Ovary (tissue), 3 donors: ENCODE measurements at regions not wholly inside any gene's neighbourhood (a gene's known extent, or its start where the extent isn't known, plus 50 kb on each side); places are given as distances from the start of the nearest gene placed in this dataset.

Experiments used
- POLR2A ChIP-seq: fragments of 450-650 bp; IDR thresholded peaks from one replicate; pipeline ENCODE4 v1.6.1; 2017; ENCODE audit warnings: antibody characterized with exemption, mild to moderate bottlenecking, moderate library complexity
- TF ChIP-seq, protein P1 (sequence below), 3 donors: fragments of 450-650 bp in 2 of 3; fragments of 200-600 bp in 1 of 3; IDR thresholded peaks; one replicate each; pipeline versions ENCODE4 v1.5.1 to v1.8.0; 2016 to 2022; ENCODE audit warnings: antibody characterized with exemption in 3 of 3, mild to moderate bottlenecking in 1 of 3
- donor health status: DM: no; HTN: no; CAD: no.

DNA sequence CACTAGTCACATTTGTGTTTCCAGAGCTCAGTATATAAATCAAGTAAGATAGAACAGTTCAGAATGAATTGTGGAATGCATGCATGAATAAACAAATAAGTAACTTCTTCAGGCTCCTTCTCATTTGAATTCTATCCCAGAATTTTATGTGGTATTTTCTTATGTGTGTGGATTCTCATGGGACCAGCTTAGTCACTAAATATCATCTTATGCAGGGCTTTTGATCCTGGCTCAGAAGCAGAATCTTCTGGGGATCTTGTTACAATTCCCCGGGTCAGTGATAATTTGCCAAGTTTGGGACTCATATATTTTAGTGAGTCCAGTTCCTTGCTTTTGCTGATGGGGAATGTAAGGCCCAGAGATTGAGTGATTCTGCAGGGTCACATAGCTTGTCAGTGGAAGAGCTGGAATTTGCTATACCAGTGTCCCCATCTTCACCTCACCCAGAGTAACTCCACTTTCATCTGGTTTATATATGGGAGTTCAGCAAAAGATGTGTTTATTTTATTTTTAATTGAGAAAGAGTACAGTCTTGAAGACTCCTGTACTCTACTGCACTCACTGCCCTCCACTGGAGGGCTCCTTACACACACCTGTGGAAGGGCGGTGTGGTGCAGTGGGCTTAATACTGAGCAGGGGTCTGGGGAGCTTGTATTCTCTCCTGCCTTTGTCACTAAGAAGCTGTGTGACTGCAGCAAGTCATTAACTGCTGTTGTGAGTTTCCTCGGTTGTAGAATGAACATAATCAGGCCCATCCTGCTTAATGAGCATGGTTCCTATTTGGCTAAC, 198.2 kb upstream of the CXorf66 start:
- TF ChIP-seq POLR2A, result no peak
- TF ChIP-seq, protein P1, sequence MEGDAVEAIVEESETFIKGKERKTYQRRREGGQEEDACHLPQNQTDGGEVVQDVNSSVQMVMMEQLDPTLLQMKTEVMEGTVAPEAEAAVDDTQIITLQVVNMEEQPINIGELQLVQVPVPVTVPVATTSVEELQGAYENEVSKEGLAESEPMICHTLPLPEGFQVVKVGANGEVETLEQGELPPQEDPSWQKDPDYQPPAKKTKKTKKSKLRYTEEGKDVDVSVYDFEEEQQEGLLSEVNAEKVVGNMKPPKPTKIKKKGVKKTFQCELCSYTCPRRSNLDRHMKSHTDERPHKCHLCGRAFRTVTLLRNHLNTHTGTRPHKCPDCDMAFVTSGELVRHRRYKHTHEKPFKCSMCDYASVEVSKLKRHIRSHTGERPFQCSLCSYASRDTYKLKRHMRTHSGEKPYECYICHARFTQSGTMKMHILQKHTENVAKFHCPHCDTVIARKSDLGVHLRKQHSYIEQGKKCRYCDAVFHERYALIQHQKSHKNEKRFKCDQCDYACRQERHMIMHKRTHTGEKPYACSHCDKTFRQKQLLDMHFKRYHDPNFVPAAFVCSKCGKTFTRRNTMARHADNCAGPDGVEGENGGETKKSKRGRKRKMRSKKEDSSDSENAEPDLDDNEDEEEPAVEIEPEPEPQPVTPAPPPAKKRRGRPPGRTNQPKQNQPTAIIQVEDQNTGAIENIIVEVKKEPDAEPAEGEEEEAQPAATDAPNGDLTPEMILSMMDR (IDR thresholded peaks at IDR 0.05), result no peak
